SK-N-MC (cell line): ENCODE measurements at regions not wholly inside any gene's neighbourhood (a gene's known extent, or its start where the extent isn't known, plus 50 kb on each side); places are given as distances from the start of the nearest gene placed in this dataset.
A peak's percentile ranks its signal among the peaks of the same experiment; 100 is the strongest.

Source experiments
- DNase-seq: peaks from one replicate; pipeline ENCODE4 v3.0.0-alpha.2; 2011; ENCODE audit warnings: low read depth, low spot score
- H3K27ac ChIP-seq: fragments of 200-600 bp; sonication (generic); 2 replicates; pipeline ENCODE4 v1.5.1; 2016; ENCODE audit warnings: mixed run types
- H3K36me3 ChIP-seq: fragments of 200-600 bp; sonication (generic); 2 replicates; pipeline ENCODE4 v1.6.1; 2017; ENCODE audit warnings: antibody characterized with exemption, low read length, mixed read lengths; ENCODE audit not compliant: insufficient read depth
- H3K4me3 ChIP-seq: fragments of 200-600 bp; sonication (generic); 2 replicates; pipeline ENCODE4 v1.5.1; 2016
- H3K9ac ChIP-seq: fragments of 200-600 bp; sonication (generic); 2 replicates; pipeline ENCODE4 v1.8.0; 2017; ENCODE audit warnings: mixed run types, mixed read lengths; ENCODE audit not compliant: insufficient read length
- H3K9me3 ChIP-seq: fragments of 200-600 bp; sonication (generic); 2 replicates; pipeline ENCODE4 v1.6.1; 2017; ENCODE audit warnings: low read depth, mild to moderate bottlenecking, antibody characterized with exemption, low read length, moderate library complexity, mixed read lengths
- EZH2 ChIP-seq: fragments of 200-600 bp; sonication (generic); IDR thresholded peaks from one replicate; pipeline ENCODE4 v1.6.1; 2017; ENCODE audit warnings: antibody characterized with exemption
- FOXP2 ChIP-seq: optimal IDR thresholded peaks from 2 replicates; pipeline ENCODE3; 2011; ENCODE audit warnings: mild to moderate bottlenecking, moderate library complexity; ENCODE audit not compliant: insufficient read depth; ENCODE audit errors: extremely low read length, control extremely low read depth
- POLR2AphosphoS5 ChIP-seq: IDR thresholded peaks from 2 replicates; pipeline ENCODE4 v1.6.1; 2012; ENCODE audit warnings: mild to moderate bottlenecking, low read depth, low read length, borderline replicate concordance

GRCh38 chr12:59839514-59839913, 243.7 kb downstream of the SLC16A7 start:
- Histone ChIP-seq H3K9ac (no peak overlapping the region), H3K36me3 (no peaks in the 10 kb centered on the region), H3K9me3 (no peaks in the 10 kb centered on the region), H3K27ac (peak overlapping the region; percentile 81), H3K4me3 (peak overlapping the region; percentile 46)
- TF ChIP-seq EZH2: no peak
- TF ChIP-seq FOXP2: peak; percentile 48
- TF ChIP-seq POLR2AphosphoS5: peak; percentile 27; the same call in 1 of the 2 replicates
- DNase-seq: peak; percentile 73

GRCh38 chr12:59843260-59843843, 247.5 kb downstream of the SLC16A7 start:
- Histone ChIP-seq H3K36me3 (no peaks in the 10 kb centered on the region), H3K27ac (no peak overlapping the region), H3K9ac (no peak overlapping the region), H3K4me3 (no peak overlapping the region), H3K9me3 (no peaks in the 10 kb centered on the region)
- TF ChIP-seq FOXP2 (no peak), EZH2 (no peak), POLR2AphosphoS5 (no peak)
- DNase-seq: no peak

GRCh38 chr12:59844750-59845149, 248.9 kb downstream of the SLC16A7 start:
- no peak overlapping the region for H3K27ac ChIP-seq
- DNase-seq: no peak
- no peak overlapping the region for H3K9ac ChIP-seq
- H3K36me3 ChIP-seq: no peaks in the 10 kb centered on the region
- TF ChIP-seq POLR2AphosphoS5: no peak
- no peak for TF ChIP-seq EZH2
- no peak overlapping the region for H3K4me3 ChIP-seq
- H3K9me3 ChIP-seq: no peaks in the 10 kb centered on the region

- no peaks in the 10 kb centered on the region for H3K9me3 ChIP-seq
- TF ChIP-seq POLR2AphosphoS5: no peak
- no peak for TF ChIP-seq EZH2
- TF ChIP-seq FOXP2: no peak
- no peak overlapping the region for H3K4me3 ChIP-seq
- no peak for DNase-seq
- no peak overlapping the region for H3K9ac ChIP-seq
- H3K27ac ChIP-seq: no peak overlapping the region
- H3K36me3 ChIP-seq: no peaks in the 10 kb centered on the region
Observed at GRCh38 chr12:59845293-59845692, 249.5 kb downstream of the SLC16A7 start.

- Histone ChIP-seq H3K36me3 (no peaks in the 10 kb centered on the region), H3K27ac (no peak overlapping the region), H3K9me3 (no peaks in the 10 kb centered on the region), H3K4me3 (no peak overlapping the region), H3K9ac (no peak overlapping the region)
- no peak for TF ChIP-seq EZH2
- TF ChIP-seq POLR2AphosphoS5: no peak
- TF ChIP-seq FOXP2: no peak
- DNase-seq: no peak
Observed at GRCh38 chr12:59847127-59847526, 251.3 kb downstream of the SLC16A7 start.

- TF ChIP-seq EZH2 (no peak), POLR2AphosphoS5 (no peak), FOXP2 (no peak)
- no peaks in the 10 kb centered on the region for H3K36me3 ChIP-seq
- no peak overlapping the region for H3K9ac ChIP-seq
- DNase-seq: no peak
- H3K9me3 ChIP-seq: no peaks in the 10 kb centered on the region
- no peak overlapping the region for H3K27ac ChIP-seq
- H3K4me3 ChIP-seq: no peak overlapping the region
Observed at GRCh38 chr12:59850268-59850667, 254.4 kb downstream of the SLC16A7 start.

- H3K27ac ChIP-seq: no peak overlapping the region
- no peaks in the 10 kb centered on the region for H3K36me3 ChIP-seq
- no peak overlapping the region for H3K9ac ChIP-seq
- H3K4me3 ChIP-seq: no peak overlapping the region
- TF ChIP-seq FOXP2 (no peak), POLR2AphosphoS5 (no peak), EZH2 (no peak)
- no peak for DNase-seq
- H3K9me3 ChIP-seq: no peaks in the 10 kb centered on the region
Observed at GRCh38 chr12:59858508-59859170, 262.8 kb downstream of the SLC16A7 start.

- no peaks in the 10 kb centered on the region for H3K36me3 ChIP-seq
- H3K9ac ChIP-seq: no peak overlapping the region
- H3K9me3 ChIP-seq: no peaks in the 10 kb centered on the region
- H3K4me3 ChIP-seq: no peak overlapping the region
- no peak for DNase-seq
- no peak overlapping the region for H3K27ac ChIP-seq
- TF ChIP-seq FOXP2 (no peak), EZH2 (no peak), POLR2AphosphoS5 (no peak)
Observed at GRCh38 chr12:59859171-59859510, 263.3 kb downstream of the SLC16A7 start.

GRCh38 chr12:59861635-59862034, 265.8 kb downstream of the SLC16A7 start:
- no peak overlapping the region for H3K27ac ChIP-seq
- peak; percentile 75 for DNase-seq
- no peak overlapping the region for H3K4me3 ChIP-seq
- no peaks in the 10 kb centered on the region for H3K9me3 ChIP-seq
- TF ChIP-seq EZH2 (no peak), POLR2AphosphoS5 (peak; percentile 51; the same call in 1 of the 2 replicates)
- no peaks in the 10 kb centered on the region for H3K36me3 ChIP-seq
- H3K9ac ChIP-seq: no peak overlapping the region
